RKO (cell line): ENCODE measurements at regions not wholly inside any gene's neighbourhood (a gene's known extent, or its start where the extent isn't known, plus 50 kb on each side); places are given as distances from the start of the nearest gene placed in this dataset.

Experiments used
- DNase-seq: peaks from one replicate; pipeline ENCODE4 v3.0.0-alpha.2; 2016; ENCODE audit warnings: low spot score

- DNase-seq: no peak
Observed at GRCh38 chr16:85457366-85457765, 155.8 kb upstream of the GSE1 start.

DNA sequence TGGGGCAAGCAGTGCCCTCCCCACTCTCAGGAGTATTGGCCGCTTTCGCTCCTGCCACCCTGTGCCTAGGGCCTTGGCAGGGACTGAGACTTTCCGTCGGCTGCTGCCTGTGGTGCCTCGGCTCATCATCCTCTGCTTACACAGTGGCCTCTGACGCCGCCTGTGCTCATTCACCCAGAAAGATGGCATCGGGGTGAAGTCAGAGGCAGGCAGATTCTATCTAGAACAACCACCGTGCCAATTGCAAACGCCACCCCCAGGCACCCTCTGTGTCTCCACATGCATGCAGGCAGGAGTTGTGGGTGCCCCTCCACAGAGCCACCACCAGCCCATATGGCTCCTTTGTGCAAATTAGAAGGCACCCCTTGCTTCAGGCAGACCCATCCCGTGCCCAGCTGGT is 154.2 kb upstream of the GSE1 start:
- no peak for DNase-seq

DNA sequence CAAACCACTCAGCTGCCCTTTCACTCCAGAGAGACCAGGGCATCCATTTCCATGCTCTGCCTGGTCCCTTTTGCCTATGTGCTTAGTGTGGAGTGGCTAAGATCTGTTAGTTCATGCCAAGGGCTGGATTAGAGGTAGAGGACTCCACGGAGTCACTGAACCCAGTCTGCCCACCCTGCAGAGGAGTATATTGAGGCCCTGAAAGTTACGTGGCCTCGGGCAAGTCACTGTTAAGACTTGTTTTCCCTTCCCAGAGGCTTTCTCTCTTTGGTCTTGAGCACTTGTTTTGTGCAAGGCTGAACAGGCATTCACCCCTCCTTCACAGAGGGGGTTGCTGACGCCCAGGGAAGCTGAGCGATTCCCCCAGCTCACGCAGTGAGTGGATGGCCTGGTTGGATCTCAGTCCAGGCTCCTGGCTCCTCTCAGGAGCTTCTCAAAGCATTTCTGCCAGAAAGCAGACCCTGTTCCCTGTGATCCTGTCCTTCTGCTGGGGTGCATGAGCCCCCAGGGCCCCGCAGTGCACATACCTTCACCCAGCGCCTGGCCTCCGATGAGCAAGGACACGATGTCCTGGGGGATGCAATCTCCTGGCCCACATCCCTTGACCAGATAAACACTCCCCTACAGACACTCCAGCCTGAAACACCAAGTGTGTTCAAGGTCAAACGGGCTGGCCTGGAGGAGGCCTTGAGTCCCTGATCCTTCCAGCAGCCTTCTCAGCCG is 153.4 kb upstream of the GSE1 start:
- no peak for DNase-seq

DNA sequence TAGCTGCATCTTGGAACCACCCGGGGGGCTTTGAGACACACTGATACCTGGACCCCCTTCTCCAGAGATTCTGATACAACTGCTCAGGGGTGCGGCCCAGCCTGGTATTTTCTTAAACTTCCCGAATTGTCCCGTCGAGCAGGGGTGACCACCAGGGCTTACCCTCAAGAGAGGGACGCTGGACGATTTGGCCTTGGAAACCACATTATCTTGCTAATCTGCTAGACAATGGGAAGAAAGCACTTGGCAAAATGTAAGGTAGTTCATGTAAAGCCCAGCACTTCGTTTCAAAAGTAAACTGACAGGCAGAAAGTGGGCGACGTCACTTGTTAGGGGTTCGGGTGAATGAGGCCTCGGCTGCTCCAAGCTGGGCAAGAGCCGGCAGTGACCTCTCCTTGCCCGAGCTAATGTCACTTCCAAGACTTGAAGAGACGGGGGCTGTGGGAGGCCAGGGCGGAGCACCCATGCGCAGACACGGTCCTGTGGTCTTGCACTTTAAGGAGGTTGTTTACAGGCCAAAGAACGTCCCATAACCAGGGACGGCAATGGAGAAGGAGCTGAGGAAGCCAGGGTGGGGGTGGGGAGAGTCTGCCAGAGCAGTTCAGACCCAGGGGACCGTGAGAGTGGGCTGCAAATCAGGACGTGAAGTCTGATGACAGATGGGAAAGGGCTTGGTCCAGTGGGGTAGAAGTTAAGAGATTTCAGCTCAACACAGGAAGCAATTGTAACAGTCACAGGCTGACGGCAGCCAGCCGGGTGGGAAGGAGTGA is 152.7 kb upstream of the GSE1 start:
- no peak for DNase-seq

GRCh38 chr16:85461022-85461813 is 151.9 kb upstream of the GSE1 start:
- no peak for DNase-seq

GRCh38 chr16:85461814-85462713 is 151.1 kb upstream of the GSE1 start:
- DNase-seq: no peak

DNA sequence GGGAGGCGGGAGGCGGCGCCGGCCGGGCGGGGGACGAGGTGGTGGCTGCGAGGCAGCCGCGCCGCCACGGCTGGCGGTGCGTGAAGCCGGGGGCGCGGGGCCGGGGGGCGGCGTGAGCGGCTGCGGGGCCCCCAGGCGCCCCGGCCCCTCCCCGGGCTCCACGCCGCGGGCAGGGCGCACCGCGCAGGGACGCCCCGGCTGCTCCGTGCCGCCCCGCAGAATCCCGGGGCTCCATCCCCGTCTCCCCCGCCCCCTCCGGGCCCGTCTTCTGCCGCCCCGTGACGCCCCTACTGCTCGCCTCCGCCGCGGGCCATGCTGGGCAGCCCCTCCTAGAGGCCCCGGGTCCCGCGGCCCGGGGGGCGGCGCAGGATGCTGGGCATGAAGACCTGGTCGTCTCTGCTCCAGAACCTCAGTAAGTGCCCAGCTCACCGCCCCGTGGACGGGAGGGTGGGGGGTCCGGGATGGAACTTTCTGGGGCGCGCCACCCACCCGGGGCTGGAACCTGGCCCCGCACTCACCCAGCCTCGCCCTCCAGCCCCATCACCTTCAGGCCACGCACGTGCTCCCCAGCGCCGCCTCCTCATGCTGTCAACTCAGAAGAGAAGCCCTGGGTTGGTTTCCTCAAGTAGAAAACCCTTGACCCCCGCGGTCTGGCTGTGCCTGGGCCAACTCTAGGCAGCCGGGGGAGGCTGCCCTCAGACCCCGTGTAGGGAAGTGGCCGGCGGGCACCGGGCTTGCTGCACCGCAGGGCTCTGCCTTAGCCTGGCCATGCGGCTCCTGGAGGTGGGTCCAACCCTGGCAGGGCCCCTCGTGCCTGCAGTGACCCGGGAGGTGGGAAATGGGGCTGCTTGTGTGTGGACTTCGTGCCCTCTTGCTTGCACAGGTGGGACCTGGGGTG is 150.2 kb upstream of the GSE1 start:
- DNase-seq: no peak

DNA sequence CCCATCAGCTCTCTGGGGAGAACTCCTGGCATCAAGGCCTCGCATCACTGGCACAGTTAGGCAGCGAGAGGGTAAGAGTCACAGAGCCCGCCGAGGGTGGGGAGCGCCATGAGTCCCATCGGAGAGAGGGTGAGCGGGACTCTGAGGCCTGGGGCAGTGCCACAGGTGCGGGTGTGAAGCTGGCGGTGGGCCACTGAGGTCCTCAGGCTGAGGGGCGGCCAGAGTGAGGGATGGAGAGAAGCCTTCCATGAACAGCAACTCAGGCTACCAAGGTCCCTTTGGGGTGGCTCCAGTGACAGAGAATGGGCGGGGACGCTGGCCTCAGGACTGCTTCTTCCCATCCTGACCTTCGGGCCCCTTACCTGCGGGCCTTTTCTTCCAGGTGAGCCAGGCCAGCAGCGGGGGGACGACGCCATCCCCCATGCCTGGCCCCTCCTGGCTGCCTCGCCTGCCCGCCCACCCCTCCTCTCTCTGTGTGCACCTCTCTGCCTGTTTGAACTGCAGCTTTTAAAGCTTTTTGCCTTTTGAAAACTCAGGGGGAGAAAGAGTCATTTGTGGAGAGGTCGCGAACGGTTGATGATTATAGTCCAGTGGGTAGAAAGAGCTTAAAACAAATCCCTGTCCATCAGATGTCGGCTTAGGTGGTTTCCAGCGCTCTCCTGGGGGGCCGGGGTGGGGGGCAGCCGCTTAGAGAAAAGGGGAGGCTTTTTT is 149.3 kb upstream of the GSE1 start:
- no peak for DNase-seq

DNA sequence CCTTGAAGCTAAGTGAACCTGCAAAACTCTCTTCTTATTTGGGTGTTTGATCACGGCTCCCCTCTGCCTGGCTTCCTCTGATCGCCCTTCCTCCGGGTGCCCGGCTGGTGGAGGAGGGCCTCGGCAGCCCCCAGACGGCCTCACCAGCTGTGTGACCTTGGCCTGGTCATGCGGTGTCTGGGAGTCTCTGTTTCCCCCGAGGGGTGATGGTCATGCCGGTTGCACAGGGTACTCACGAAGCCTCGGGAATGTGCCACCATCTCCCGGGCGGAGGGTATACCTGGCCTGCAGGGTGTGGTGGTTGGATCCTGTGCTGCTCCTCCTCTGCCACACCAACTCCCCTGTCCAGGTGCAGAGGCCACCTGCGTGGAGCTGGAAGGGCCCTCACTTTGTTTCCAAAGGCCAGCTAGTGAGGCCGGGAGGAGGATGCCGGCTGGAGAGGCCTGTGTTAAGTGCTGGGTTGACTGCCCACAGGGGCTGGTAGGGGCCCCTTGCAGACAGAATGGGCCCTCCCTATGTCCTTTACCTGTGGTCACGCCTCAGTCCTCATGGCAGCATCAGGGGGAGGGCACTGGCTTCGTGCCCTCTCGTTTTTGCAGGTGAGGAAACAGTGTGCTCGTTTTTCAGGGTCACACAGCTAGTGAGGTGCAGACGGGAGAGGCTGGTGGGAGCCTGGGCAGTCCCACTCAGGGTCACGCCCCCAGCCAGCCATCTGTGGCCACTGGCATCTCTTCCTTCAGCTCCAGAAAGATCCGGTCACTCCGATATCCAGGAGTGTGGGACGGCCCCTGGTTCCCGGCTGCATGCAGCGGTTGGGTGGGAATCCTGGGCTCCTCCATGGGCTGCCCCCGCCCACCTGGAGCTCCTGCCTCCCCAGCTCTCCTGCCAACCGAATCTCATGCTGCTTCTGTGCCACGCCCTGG is 148.5 kb upstream of the GSE1 start:
- DNase-seq: no peak

DNA sequence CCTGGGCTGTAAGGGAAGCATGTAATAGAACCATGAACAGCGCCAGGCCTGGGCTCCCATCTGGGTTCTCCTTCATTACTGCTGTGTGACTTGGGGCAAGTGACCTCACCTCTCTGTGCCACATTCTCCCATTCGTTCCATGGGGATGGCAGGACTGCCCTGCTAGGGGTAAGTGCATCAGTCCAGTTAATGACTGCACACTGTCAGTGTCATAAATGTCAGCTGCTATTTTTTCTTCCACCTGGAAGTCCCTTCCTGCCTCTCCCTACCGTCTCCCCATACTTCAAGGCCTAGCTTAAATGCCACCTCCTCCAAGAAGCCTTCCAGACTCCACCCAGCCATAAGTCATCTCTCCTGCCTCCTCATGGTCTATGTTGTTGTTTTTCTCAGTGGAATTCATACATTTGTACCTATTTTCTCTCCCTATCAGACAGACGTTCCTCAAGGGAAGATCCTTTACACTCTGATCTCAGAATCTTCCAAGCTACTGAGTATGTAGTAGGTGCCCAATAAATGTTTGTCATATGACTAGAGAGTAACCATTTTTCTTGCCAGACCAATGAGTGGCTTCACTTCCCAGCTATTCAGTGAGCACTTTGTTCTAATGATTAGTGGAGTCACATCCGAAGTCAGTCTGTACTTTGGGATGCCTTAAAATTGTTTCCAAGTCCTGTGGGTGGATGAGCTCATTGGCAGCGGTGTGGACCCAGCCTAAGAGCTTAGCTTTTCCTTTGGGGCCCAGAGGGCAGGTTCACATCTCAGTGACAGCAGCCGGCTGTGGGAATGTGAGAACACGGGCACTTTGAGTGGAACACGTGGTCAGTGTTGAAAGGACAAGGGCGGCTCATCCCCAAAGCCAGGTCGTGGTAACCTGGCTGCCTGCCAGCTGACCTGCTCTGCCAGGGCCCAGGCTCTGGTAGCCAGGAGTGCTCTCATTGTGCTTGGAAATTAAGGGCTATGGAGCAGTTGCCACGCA is 147.5 kb upstream of the GSE1 start:
- DNase-seq: peak; percentile 7

DNA sequence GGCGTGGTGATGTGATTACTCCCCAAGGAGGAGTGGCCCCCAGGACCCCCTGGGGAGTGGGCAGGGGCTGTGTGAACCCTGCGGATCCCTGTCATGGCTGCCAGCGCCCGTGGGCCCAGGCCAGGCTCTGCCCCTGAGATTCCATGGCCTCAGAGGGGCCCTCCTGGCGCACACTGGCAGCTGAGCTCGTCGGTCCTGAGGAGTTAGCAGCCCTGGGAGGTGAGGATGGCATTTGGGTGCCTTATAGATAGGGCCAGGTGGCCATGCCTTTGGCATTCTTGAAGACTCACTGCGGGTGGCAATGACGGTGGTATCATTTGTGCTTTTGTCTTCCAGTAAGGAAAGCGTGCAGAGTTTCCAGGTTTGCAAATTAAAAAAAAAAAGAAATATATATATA is 146.8 kb upstream of the GSE1 start:
- DNase-seq: no peak

- DNase-seq: no peak
Observed at GRCh38 chr16:85466989-85467388, 146.1 kb upstream of the GSE1 start.

- no peak for DNase-seq
Observed at GRCh38 chr16:85469929-85470590, 143.1 kb upstream of the GSE1 start.

GRCh38 chr16:85470873-85471272 is 142.2 kb upstream of the GSE1 start:
- no peak for DNase-seq

DNA sequence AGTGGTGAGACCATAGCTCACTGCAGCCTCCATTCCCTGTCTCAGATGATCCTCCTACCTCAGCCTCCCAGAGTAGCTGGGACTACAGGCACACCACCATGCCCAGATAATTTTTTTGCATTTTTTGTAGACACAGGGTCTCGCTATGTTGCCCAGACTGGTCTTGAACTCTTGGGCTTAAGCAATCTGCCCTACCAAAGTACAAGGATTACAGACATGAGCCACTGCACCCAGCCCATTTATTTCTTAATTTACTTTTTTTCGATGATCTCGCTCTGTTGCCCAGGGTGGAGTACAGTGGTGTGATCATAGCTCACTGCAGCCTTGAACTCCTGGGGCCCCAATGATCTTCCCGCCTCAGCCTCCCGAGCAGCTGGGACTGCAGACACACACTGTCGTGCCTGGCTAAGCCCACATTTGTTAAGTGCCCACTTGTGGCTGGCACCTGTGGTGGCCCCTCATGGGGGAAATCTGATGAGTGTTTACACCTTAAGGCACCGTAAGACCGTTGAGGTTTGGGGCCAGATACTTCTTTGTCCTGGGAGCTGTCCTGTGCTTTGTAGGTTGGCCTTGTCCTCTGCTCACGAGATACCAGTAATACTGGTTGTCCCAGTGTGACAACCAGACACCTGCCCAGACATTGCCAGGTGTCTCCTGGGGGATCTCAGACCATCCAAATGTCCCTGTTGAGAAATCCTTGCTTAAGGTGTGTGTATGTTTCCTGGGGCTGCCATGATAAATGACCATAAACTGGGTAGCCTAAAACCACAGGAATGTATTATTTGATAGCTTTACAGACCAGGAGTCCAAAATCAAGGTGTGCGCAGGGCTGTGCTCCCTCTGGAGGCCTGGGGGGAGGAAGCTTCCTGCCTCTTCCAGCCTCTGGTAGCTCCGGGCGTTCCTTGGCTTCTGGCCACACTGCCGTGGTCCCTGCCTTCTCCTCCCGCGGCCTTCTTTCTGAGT is 141.4 kb upstream of the GSE1 start:
- DNase-seq: no peak

DNA sequence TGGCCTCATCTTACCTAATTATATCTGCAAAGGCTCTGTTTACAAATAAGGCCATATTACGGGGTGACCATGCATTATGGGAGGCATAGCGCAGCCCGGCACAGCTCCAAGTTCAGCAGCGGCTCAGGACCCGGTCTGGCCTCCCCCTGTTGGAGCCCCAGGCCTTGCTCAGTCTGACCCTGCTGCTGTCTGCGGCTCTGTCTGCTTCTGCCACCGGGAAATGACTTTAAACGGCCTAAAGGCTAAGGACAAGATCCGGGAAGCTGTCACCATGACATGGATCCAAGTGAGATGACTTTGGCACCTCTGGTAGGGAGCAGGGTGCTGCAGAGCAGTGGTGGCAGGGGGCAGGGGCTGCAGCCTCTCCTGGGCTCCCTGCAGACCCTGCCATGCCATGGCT is 140.6 kb upstream of the GSE1 start:
- no peak for DNase-seq
